ENCODE measurements at regions not wholly inside any gene's neighbourhood (a gene's known extent, or its start where the extent isn't known, plus 50 kb on each side); places are given as distances from the start of the nearest gene placed in this dataset.
"Not testable (repeated sequence)": the region's sequence is repeated elsewhere in the genome, so short reads cannot be mapped to it uniquely, and the experiment has no call there.

DNA sequence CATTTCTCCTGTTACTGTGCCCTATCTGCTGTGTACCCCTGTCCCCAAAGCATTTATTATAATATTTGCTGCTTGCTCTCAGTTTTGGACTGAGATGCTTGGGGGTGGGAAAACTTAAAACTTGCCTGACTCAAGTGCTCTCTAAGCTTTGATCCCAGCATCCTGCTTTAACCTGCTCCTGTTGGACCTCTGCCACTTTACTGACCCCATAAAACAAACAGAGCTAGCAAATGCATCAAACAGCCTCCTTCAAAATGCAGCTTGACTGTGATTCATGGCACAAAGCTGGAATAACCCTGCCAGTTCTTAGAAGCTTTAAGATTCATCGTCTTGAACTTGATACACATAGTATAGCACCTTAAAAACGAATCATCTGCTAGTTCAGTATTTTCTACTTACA lies 212.5 kb downstream of the DEPDC1B start:
- H3K9me3 ChIP-seq (ENCODE audit: control insufficient read depth, low read length): no peaks in the 10 kb centered on the region
- ATAC-seq (no peak), DNase-seq (no peak)
- H3K27ac ChIP-seq (ENCODE audit: low read length): no peak overlapping the region
- no peaks in the 10 kb centered on the region for H3K27me3 ChIP-seq (ENCODE audit: control insufficient read depth, insufficient read depth)
- no peak overlapping the region for H3K4me3 ChIP-seq (ENCODE audit: low read length)
- intact Hi-C loops (cut with DNase I): no loop called here
- 74% methylated on average over 2 of the region's 2 CpGs for WGBS
- no peaks in the 10 kb centered on the region for H3K4me1 ChIP-seq (ENCODE audit: control insufficient read depth, insufficient read depth, low read length)

GRCh38 chr5:60485361-60485760 lies 214.6 kb downstream of the DEPDC1B start:
- Histone ChIP-seq H3K27ac (ENCODE audit: low read length) (no peak overlapping the region), H3K4me1 (ENCODE audit: control insufficient read depth, insufficient read depth, low read length) (no peaks in the 10 kb centered on the region), H3K9me3 (ENCODE audit: control insufficient read depth, low read length) (no peaks in the 10 kb centered on the region), H3K4me3 (ENCODE audit: low read length) (no peak overlapping the region), H3K27me3 (ENCODE audit: control insufficient read depth, insufficient read depth) (no peaks in the 10 kb centered on the region)
- 60% methylated on average over 1 of the region's 1 CpG for WGBS
- intact Hi-C loops (cut with DNase I): no loop called here
- DNase-seq: no peak
- ATAC-seq: no peak

DNA sequence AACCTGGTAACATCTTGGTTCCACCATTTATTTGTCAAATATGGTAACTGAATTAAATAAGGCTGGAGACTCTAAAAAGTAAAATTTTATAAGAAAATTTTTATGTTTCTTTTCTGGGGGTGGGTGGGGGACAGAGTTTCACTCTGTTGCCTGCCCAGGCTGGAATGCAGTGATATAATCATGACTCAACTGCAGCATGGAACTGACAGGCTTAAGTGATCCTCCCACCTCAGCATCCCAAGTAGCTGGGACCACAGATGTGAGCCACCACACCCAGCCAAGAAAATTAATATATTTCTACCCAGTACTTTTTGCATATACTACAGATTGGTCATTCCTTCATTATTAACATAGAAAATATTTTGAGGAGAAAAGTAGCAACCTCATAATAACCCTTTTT lies 216.9 kb downstream of the DEPDC1B start:
- Histone ChIP-seq H3K27me3 (ENCODE audit: control insufficient read depth, insufficient read depth) (no peaks in the 10 kb centered on the region), H3K4me1 (ENCODE audit: control insufficient read depth, insufficient read depth, low read length) (no peaks in the 10 kb centered on the region), H3K4me3 (ENCODE audit: low read length) (no peak overlapping the region), H3K27ac (ENCODE audit: low read length) (no peak overlapping the region), H3K9me3 (ENCODE audit: control insufficient read depth, low read length) (no peaks in the 10 kb centered on the region)
- ATAC-seq: no peak
- DNase-seq: no peak
- intact Hi-C loops (cut with DNase I): no loop called here

- H3K27ac ChIP-seq (ENCODE audit: low read length): no peak overlapping the region
Measured at GRCh38 chr5:60482301-60482700, 217.7 kb downstream of the DEPDC1B start.

DNA sequence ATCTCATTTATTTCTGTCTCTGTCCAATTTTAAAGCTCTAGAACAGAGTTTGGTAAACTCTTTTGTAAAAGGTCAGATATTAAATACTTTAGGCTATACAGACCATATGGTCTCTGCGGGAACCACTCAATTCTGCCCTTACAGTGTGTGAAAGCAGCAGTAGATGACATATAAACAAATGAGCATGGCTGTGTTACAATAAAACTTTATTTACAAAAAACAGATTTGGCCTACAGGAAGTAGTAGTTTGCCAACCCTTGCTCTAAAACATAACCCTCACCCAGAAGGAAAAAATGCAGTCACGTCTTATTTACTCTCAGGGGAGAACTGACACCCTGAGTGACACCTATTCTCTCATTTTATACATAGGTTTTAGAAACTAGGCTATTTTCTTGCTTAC lies 220.4 kb downstream of the DEPDC1B start:
- DNase-seq (no peak), ATAC-seq (no peak)
- no peaks in the 10 kb centered on the region for H3K27me3 ChIP-seq (ENCODE audit: control insufficient read depth, insufficient read depth)
- H3K4me3 ChIP-seq (ENCODE audit: low read length): no peak overlapping the region
- no peaks in the 10 kb centered on the region for H3K4me1 ChIP-seq (ENCODE audit: control insufficient read depth, insufficient read depth, low read length)
- intact Hi-C loops (cut with DNase I): no loop called here
- WGBS: 87% methylated on average over 2 of the region's 2 CpGs
- H3K27ac ChIP-seq (ENCODE audit: low read length): no peak overlapping the region
- H3K9me3 ChIP-seq (ENCODE audit: control insufficient read depth, low read length): peaks cover 2% of the 10 kb centered on the region

More at GRCh38 chr5:60482301-60482700, 217.7 kb downstream of the DEPDC1B start:
- Histone ChIP-seq H3K4me3 (ENCODE audit: low read length) (no peak overlapping the region), H3K4me1 (ENCODE audit: control insufficient read depth, insufficient read depth, low read length) (no peaks in the 10 kb centered on the region), H3K9me3 (ENCODE audit: control insufficient read depth, low read length) (peaks cover 2% of the 10 kb centered on the region), H3K27me3 (ENCODE audit: control insufficient read depth, insufficient read depth) (no peaks in the 10 kb centered on the region)
- intact Hi-C loops (cut with DNase I): no loop called here
- 41% methylated on average over 1 of the region's 1 CpG for WGBS
- DNase-seq (no peak), ATAC-seq (no peak)

DNA sequence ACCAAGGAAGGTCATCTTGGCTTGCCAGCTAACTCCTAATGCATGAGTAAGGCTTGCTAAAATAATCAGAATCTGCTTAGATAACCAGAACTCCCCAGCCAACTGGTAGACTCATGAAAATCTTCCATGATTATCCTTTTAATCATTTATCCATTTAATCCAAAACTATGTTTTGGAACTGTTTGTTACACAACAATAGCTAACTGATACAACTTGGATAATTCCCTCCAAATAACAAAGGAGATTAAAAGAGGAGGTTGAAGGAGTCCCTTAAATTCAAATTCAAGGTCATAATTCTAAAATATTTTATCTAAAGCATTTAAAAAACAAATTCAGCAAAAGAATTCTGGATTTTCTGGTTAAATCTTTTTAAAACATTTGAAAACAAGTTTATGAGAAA lies 222.1 kb downstream of the DEPDC1B start:
- H3K9me3 ChIP-seq (ENCODE audit: control insufficient read depth, low read length): peaks cover 2% of the 10 kb centered on the region
- H3K4me1 ChIP-seq (ENCODE audit: control insufficient read depth, insufficient read depth, low read length): no peaks in the 10 kb centered on the region
- no peak overlapping the region for H3K4me3 ChIP-seq (ENCODE audit: low read length)
- H3K27ac ChIP-seq (ENCODE audit: low read length): no peak overlapping the region
- DNase-seq (no peak), ATAC-seq (no peak)
- intact Hi-C loops (cut with DNase I): no loop called here
- H3K27me3 ChIP-seq (ENCODE audit: control insufficient read depth, insufficient read depth): no peaks in the 10 kb centered on the region

- intact Hi-C loops (cut with DNase I): no loop called here
- no peak overlapping the region for H3K27ac ChIP-seq (ENCODE audit: low read length)
- peaks cover 2% of the 10 kb centered on the region for H3K9me3 ChIP-seq (ENCODE audit: control insufficient read depth, low read length)
- ATAC-seq (no peak), DNase-seq (no peak)
- H3K4me1 ChIP-seq (ENCODE audit: control insufficient read depth, insufficient read depth, low read length): no peaks in the 10 kb centered on the region
- no peaks in the 10 kb centered on the region for H3K27me3 ChIP-seq (ENCODE audit: control insufficient read depth, insufficient read depth)
- H3K4me3 ChIP-seq (ENCODE audit: low read length): no peak overlapping the region
- WGBS: 87% methylated on average over 3 of the region's 3 CpGs
Measured at GRCh38 chr5:60473654-60474053, 226.3 kb downstream of the DEPDC1B start.

- H3K4me1 ChIP-seq (ENCODE audit: control insufficient read depth, insufficient read depth, low read length); H3K9me3 ChIP-seq (ENCODE audit: control insufficient read depth, low read length); intact Hi-C loops (cut with DNase I); DNase-seq; H3K4me3 ChIP-seq (ENCODE audit: low read length); H3K27me3 ChIP-seq (ENCODE audit: control insufficient read depth, insufficient read depth); ATAC-seq; H3K27ac ChIP-seq (ENCODE audit: low read length): not testable (repeated sequence)
Measured at GRCh38 chr5:60473027-60473426, 226.9 kb downstream of the DEPDC1B start.

DNA sequence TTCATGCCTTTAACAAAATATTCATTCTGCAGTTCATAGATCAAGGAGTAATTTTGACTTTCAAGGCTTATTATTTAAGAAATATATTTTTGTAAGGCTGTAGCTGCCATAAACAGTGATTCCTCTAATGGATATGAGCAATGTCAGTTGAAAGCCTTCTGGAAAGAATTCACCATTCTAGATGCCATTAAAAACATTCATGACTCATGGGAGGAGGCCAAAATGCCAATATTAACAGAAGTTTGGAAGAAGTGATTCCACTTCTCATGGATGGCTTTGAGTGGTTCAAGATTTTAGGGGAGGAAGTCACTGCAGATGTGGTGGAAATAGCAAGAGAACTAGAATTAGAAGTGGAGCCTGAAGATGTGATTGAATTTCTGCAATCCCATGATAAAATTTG lies 229.1 kb downstream of the DEPDC1B start:
- no peak for ATAC-seq
- H3K9me3 ChIP-seq (ENCODE audit: control insufficient read depth, low read length): no peaks in the 10 kb centered on the region
- no peaks in the 10 kb centered on the region for H3K4me1 ChIP-seq (ENCODE audit: control insufficient read depth, insufficient read depth, low read length)
- intact Hi-C loops (cut with DNase I): no loop called here
- DNase-seq: no peak
- H3K27ac ChIP-seq (ENCODE audit: low read length): no peak overlapping the region
- no peak overlapping the region for H3K4me3 ChIP-seq (ENCODE audit: low read length)
- no peaks in the 10 kb centered on the region for H3K27me3 ChIP-seq (ENCODE audit: control insufficient read depth, insufficient read depth)

DNA sequence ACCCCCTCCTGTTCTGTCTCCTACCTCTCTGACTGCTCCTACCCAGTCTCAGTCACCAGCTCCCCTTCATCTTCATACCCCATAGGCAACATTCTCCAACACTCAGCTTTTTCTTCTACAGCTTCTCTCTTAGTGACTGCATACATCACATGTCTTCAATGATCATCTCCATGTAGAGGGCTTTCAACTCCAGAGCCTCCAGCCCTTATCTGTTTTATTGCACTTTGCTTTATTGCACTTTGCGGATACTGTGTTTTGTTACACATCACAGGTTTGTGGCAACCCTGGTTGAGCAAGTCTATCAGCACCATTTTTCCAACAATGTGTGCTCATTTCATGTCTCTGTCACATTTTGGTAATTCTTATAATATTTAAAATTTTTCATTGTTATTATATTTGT lies 230.7 kb downstream of the DEPDC1B start:
- Histone ChIP-seq H3K4me3 (ENCODE audit: low read length) (no peak overlapping the region), H3K9me3 (ENCODE audit: control insufficient read depth, low read length) (no peaks in the 10 kb centered on the region), H3K27me3 (ENCODE audit: control insufficient read depth, insufficient read depth) (no peaks in the 10 kb centered on the region), H3K27ac (ENCODE audit: low read length) (no peak overlapping the region), H3K4me1 (ENCODE audit: control insufficient read depth, insufficient read depth, low read length) (no peaks in the 10 kb centered on the region)
- DNase-seq: no peak
- ATAC-seq: no peak
- intact Hi-C loops (cut with DNase I): no loop called here
- WGBS: 96% methylated on average over 1 of the region's 1 CpG

DNA sequence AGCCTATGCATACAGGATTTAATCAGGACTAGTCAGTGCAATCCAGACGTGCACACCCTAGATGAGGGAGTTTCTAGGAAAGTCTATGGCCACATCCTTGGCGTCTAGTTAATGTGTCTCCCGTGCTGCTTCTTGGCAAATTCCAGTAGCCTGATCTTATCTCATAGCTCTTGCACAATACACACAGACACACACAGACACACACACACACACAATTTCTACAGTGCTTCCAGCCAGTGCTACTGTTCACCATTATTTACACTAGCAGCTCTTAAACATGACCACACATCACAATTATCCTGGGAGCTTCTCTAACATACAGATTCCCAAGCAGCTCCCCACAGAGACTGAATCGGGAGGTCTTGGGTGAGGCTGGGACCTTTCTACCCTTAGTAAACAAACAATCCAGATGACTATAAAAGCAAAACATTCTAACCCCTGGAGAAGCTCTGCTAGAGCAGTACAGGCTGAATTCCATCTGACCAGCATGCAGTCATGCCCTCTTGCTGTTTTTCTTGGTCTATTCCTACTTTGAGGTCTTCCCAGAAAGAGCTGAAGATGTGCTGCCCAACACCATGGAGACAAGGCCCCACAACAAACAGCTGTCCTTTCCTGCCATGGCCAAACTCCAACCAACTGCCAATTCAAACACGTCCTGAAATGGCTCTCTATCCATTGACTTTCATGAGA lies 236.6 kb downstream of the DEPDC1B start:
- peak; percentile 40 for ATAC-seq
- WGBS: 53% methylated on average over 5 of the region's 5 CpGs
- H3K9me3 ChIP-seq (ENCODE audit: control insufficient read depth, low read length): no peaks in the 10 kb centered on the region
- no peak for DNase-seq
- no peaks in the 10 kb centered on the region for H3K27me3 ChIP-seq (ENCODE audit: control insufficient read depth, insufficient read depth)
- H3K4me1 ChIP-seq (ENCODE audit: control insufficient read depth, insufficient read depth, low read length): no peaks in the 10 kb centered on the region
- H3K4me3 ChIP-seq (ENCODE audit: low read length): no peak overlapping the region
- intact Hi-C loops (cut with DNase I): no loop called here
- H3K27ac ChIP-seq (ENCODE audit: low read length): no peak overlapping the region

- intact Hi-C loops (cut with DNase I): no loop called here
- Histone ChIP-seq H3K9me3 (ENCODE audit: control insufficient read depth, low read length) (no peaks in the 10 kb centered on the region), H3K4me1 (ENCODE audit: control insufficient read depth, insufficient read depth, low read length) (no peaks in the 10 kb centered on the region), H3K4me3 (ENCODE audit: low read length) (no peak overlapping the region), H3K27me3 (ENCODE audit: control insufficient read depth, insufficient read depth) (no peaks in the 10 kb centered on the region), H3K27ac (ENCODE audit: low read length) (no peak overlapping the region)
- DNase-seq: no peak
- ATAC-seq: no peak
- WGBS: 82% methylated on average over 7 of the region's 7 CpGs
Measured at GRCh38 chr5:60458666-60459065, 241.3 kb downstream of the DEPDC1B start.
